Keratinocyte (primary cell): ENCODE measurements at regions not wholly inside any gene's neighbourhood (a gene's known extent, or its start where the extent isn't known, plus 50 kb on each side); places are given as distances from the start of the nearest gene placed in this dataset.

ENCODE experiments used
- DNase-seq: peaks from one replicate; pipeline ENCODE4 v3.0.0-alpha.2; 2011; ENCODE audit warnings: low read depth, missing footprints, low spot score
- FAIRE-seq: peaks from 2 replicates; lab custom pipeline; 2011; peaks lifted over from hg19 to GRCh38; lab: Jason Lieb, UNC
- H2AFZ ChIP-seq: 2 replicates; pipeline ENCODE4 v1.6.0; 2012; ENCODE audit warnings: low read length, control low read depth, inconsistent platforms; ENCODE audit not compliant: control insufficient read depth
- H3K27ac ChIP-seq: 2 replicates; pipeline ENCODE4 v1.5.1; 2011; ENCODE audit warnings: low read length; ENCODE audit not compliant: control insufficient read depth, insufficient read depth
- H3K27me3 ChIP-seq: 3 replicates; pipeline ENCODE4 v1.6.0; 2011; ENCODE audit warnings: low read length; ENCODE audit not compliant: control insufficient read depth, insufficient read depth; ENCODE audit errors: extremely low read depth
- H3K36me3 ChIP-seq, 2 experiments: 2 replicates in 1 of 2; 3 replicates in 1 of 2; pipeline ENCODE4 v1.5.1; 2011; ENCODE audit warnings: low read length in 2 of 2, mild to moderate bottlenecking in 1 of 2; ENCODE audit not compliant: control insufficient read depth in 2 of 2, insufficient read depth in 2 of 2; ENCODE audit errors: extremely low read depth in 1 of 2
- H3K4me1 ChIP-seq: 3 replicates; pipeline ENCODE4 v1.5.1; 2011; ENCODE audit warnings: low read length; ENCODE audit not compliant: control insufficient read depth, insufficient read depth; ENCODE audit errors: extremely low read depth
- H3K4me2 ChIP-seq: 3 replicates; pipeline ENCODE4 v1.6.0; 2011; ENCODE audit warnings: low read depth, low read length; ENCODE audit not compliant: control insufficient read depth, insufficient read depth; ENCODE audit errors: extremely low read depth
- H3K4me3 ChIP-seq, 3 experiments: fragments of 200-600 bp in 1 of 3; sonication (generic) in 1 of 3; 2 replicates in 2 of 3; 3 replicates in 1 of 3; pipeline ENCODE4 v1.5.1; 2011 to 2016; ENCODE audit warnings: low read length in 3 of 3, mild to moderate bottlenecking in 3 of 3, control low read depth in 2 of 3, inconsistent platforms in 1 of 3, low read depth in 1 of 3, mixed read lengths in 1 of 3, mixed run types in 1 of 3, moderate library complexity in 1 of 3; ENCODE audit not compliant: control insufficient read depth in 2 of 3, insufficient read depth in 2 of 3; ENCODE audit errors: extremely low read depth in 1 of 3
- H3K79me2 ChIP-seq: 2 replicates; pipeline ENCODE4 v1.6.0; 2012; ENCODE audit warnings: low read length; ENCODE audit not compliant: control insufficient read depth, insufficient read depth
- H3K9ac ChIP-seq: 3 replicates; pipeline ENCODE4 v1.6.0; 2011; ENCODE audit warnings: low read length; ENCODE audit not compliant: control insufficient read depth, insufficient read depth; ENCODE audit errors: extremely low read depth
- H3K9me1 ChIP-seq: 3 replicates; pipeline ENCODE4 v1.6.0; 2011; ENCODE audit warnings: low read length; ENCODE audit not compliant: control insufficient read depth, insufficient read depth; ENCODE audit errors: extremely low read depth
- H3K9me3 ChIP-seq: 2 replicates; pipeline ENCODE4 v1.5.1; 2012; ENCODE audit warnings: low read depth, low read length; ENCODE audit not compliant: control insufficient read depth
- H4K20me1 ChIP-seq: 3 replicates; pipeline ENCODE4 v1.6.0; 2011; ENCODE audit warnings: low read length; ENCODE audit not compliant: control insufficient read depth, insufficient read depth; ENCODE audit errors: extremely low read depth
- CTCF ChIP-seq, 3 experiments: IDR thresholded peaks in 1 of 3; conservative IDR thresholded peaks in 1 of 3; optimal IDR thresholded peaks in 1 of 3; 2 replicates in 2 of 3; 3 replicates in 1 of 3; pipeline versions ENCODE3 to v1.5.1; 2011; ENCODE audit warnings: low read length in 3 of 3, mild to moderate bottlenecking in 3 of 3, moderate library complexity in 2 of 3, control low read depth in 1 of 3, inconsistent platforms in 1 of 3; ENCODE audit not compliant: insufficient read depth in 2 of 3; ENCODE audit errors: extremely low read depth in 1 of 3
- EZH2 ChIP-seq: IDR thresholded peaks from one replicate; pipeline ENCODE4 v1.6.1; 2012; ENCODE audit warnings: inconsistent platforms, mild to moderate bottlenecking, low read length, moderate library complexity
- dilution Hi-C: fragments of 300-500 bp; cut with MboI; formaldehyde crosslinking; loops from one replicate; pipeline ENCODE4 v1.7.0; 2020; ENCODE audit warnings: low sequenced_read_pairs; ENCODE audit not compliant: extremely low pct_ligation_motif_present

DNA sequence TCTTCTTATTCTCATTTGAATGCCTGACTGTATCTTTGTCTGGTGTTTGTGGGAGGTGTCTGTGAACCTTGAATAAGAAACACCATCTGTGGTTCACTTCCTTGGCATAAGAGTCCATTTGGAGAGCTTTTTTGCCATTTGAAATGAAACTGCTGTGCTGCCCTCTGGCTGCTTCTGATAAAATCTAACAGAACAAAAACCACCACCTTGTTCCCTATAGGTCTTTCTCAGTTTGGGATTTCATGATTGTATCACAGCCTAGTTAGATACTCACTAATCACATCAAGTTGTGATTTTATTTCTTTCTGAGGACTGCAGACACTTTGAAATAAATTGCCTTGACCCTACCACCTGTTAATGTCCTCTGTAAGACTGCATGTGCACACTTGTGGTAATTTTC, 102.7 kb upstream of the FAM13C start:
- Histone ChIP-seq H3K27me3 (peaks cover 3% of the 10 kb centered on the region), H3K9ac (no peak overlapping the region), H3K27ac (no peak overlapping the region), H3K9me3 (no peaks in the 10 kb centered on the region), H3K4me2 (no peak overlapping the region), H3K4me1 (no peaks in the 10 kb centered on the region), H3K4me3 (no peak overlapping the region), H4K20me1 (no peaks in the 10 kb centered on the region), H2AFZ (no peak overlapping the region), H3K79me2 (no peaks in the 10 kb centered on the region), H3K36me3 (no peaks in the 10 kb centered on the region), H3K9me1 (no peaks in the 10 kb centered on the region)
- dilution Hi-C loops = no loop called here
- DNase-seq = no peak
- FAIRE-seq = no peak
- TF ChIP-seq EZH2 (no peak), CTCF (optimal IDR thresholded peaks at IDR 0.05 in 1 of 3, IDR thresholded peaks at IDR 0.05 in 1 of 3, conservative IDR thresholded peaks at IDR 0.05 in 1 of 3; ENCODE audit: extremely low read depth in 1 of 3, insufficient read depth in 2 of 3, low read length in 3 of 3) (peak in 2 of 3 experiments; percentile 23 to 41)

DNA sequence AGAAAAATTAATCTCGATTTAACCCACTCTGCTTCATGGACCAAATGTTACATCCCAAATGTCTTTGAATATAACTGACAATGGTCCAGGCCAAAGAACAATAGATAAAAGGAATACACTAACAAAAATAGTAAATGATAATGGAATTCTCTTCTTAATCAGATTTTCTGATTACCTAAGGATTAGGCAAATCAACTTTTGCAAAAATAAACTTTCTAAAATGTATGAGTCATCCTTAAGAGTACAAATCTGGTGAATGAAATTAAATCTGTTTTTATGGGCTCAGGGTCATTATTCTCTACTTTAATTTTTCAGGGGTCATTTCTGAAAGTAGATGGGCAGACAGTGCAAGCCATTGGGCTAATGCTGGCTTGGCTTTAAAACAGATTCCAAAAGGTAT, 102.1 kb upstream of the FAM13C start:
- Histone ChIP-seq H3K9me3 (no peaks in the 10 kb centered on the region), H3K9ac (no peak overlapping the region), H3K4me1 (no peaks in the 10 kb centered on the region), H2AFZ (no peak overlapping the region), H3K79me2 (no peaks in the 10 kb centered on the region), H4K20me1 (no peaks in the 10 kb centered on the region), H3K4me2 (no peak overlapping the region), H3K4me3 (no peak overlapping the region), H3K27me3 (peaks cover 3% of the 10 kb centered on the region), H3K27ac (no peak overlapping the region), H3K9me1 (no peaks in the 10 kb centered on the region), H3K36me3 (no peaks in the 10 kb centered on the region)
- DNase-seq (no peak), FAIRE-seq (no peak)
- no peak for TF ChIP-seq CTCF (optimal IDR thresholded peaks at IDR 0.05 in 1 of 3, IDR thresholded peaks at IDR 0.05 in 1 of 3, conservative IDR thresholded peaks at IDR 0.05 in 1 of 3; ENCODE audit: extremely low read depth in 1 of 3, insufficient read depth in 2 of 3, low read length in 3 of 3)
- no peak for TF ChIP-seq EZH2
- dilution Hi-C loops = no loop called here
